Mesothelial cell of epicardium (in vitro differentiated cells): ENCODE measurements at regions not wholly inside any gene's neighbourhood (a gene's known extent, or its start where the extent isn't known, plus 50 kb on each side); places are given as distances from the start of the nearest gene placed in this dataset.
"Not testable (repeated sequence)": the region's sequence is repeated elsewhere in the genome, so short reads cannot be mapped to it uniquely, and the experiment has no call there.

Experiments
- DNase-seq, 2 experiments: peaks; one replicate each; pipeline ENCODE4 v3.0.0; 2021; ENCODE audit warnings: low spot score in 2 of 2; ENCODE audit not compliant: unreplicated experiment in 2 of 2
- H3K27ac Mint-ChIP-seq: 2 replicates; pipeline ENCODE4 v1.8.0; 2021; ENCODE audit warnings: mixed read lengths
- H3K27me3 Mint-ChIP-seq: 2 replicates; pipeline ENCODE4 v1.8.0; 2021; ENCODE audit warnings: low read depth, mixed read lengths
- H3K36me3 Mint-ChIP-seq: 2 replicates; pipeline ENCODE4 v1.8.0; 2021; ENCODE audit warnings: mixed read lengths
- H3K4me1 Mint-ChIP-seq: 2 replicates; pipeline ENCODE4 v1.8.0; 2021; ENCODE audit warnings: mixed read lengths
- H3K4me3 Mint-ChIP-seq: 2 replicates; pipeline ENCODE4 v1.8.0; 2021; ENCODE audit warnings: mild to moderate bottlenecking, moderate library complexity, mixed read lengths
- H3K9me3 Mint-ChIP-seq: 2 replicates; pipeline ENCODE4 v1.8.0; 2021; ENCODE audit warnings: mixed read lengths
- TF ChIP-seq, protein P1 (sequence below): fragments of 200-600 bp; sonication (generic); IDR thresholded peaks from one replicate; pipeline ENCODE4 v1.5.0; 2021; ENCODE audit warnings: antibody characterized with exemption; ENCODE audit not compliant: unreplicated experiment

DNA sequence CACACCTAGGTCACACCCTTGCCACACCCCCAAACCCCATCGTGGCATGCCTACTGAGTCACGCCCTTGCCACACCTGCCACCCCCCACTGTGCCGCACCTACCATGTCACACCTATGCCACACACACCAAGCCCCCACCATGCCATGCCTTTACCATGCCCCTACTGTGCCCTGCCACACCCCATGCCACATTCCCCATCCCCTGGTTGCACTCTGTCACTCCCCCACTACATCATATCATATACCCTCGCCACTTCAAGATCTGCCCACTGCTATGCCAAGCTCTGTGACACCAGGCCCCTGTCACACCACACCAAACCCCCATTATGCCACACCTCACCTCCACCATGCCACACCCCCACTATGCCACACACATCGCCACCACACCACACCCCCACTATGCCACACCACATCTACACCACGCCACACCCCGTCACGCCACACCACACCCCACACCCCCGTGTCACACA is 101.2 kb downstream of the OLFM1 start:
- H3K27me3 Mint-ChIP-seq = peaks cover 64% of the 10 kb centered on the region
- no peak overlapping the region for H3K4me3 Mint-ChIP-seq
- peaks cover 6% of the 10 kb centered on the region for H3K4me1 Mint-ChIP-seq
- TF ChIP-seq, protein P1, sequence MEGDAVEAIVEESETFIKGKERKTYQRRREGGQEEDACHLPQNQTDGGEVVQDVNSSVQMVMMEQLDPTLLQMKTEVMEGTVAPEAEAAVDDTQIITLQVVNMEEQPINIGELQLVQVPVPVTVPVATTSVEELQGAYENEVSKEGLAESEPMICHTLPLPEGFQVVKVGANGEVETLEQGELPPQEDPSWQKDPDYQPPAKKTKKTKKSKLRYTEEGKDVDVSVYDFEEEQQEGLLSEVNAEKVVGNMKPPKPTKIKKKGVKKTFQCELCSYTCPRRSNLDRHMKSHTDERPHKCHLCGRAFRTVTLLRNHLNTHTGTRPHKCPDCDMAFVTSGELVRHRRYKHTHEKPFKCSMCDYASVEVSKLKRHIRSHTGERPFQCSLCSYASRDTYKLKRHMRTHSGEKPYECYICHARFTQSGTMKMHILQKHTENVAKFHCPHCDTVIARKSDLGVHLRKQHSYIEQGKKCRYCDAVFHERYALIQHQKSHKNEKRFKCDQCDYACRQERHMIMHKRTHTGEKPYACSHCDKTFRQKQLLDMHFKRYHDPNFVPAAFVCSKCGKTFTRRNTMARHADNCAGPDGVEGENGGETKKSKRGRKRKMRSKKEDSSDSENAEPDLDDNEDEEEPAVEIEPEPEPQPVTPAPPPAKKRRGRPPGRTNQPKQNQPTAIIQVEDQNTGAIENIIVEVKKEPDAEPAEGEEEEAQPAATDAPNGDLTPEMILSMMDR = no peak
- H3K9me3 Mint-ChIP-seq = no peaks in the 10 kb centered on the region
- no peak overlapping the region for H3K27ac Mint-ChIP-seq
- DNase-seq = no peak
- no peaks in the 10 kb centered on the region for H3K36me3 Mint-ChIP-seq

DNA sequence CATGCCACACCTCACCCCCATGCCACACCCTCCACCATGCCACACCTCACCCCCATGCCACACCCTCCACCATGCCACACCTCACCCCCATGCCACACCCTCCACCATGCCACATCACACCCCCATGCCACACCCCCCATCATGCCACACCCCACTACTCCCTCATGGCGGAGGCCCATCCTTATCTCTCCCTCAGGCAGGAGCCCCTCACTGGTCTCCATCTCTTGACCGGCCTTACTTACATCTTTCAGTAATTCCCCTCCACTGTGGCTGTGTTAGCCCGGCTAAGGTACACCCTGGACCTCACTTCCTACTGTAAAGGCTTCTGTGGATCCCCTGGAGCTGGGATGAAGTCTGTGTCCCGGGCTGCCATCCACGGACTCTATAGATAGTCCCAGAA is 102.0 kb downstream of the OLFM1 start:
- TF ChIP-seq, protein P1 = no peak
- H3K27me3 Mint-ChIP-seq = peaks cover 65% of the 10 kb centered on the region
- peaks cover 4% of the 10 kb centered on the region for H3K4me1 Mint-ChIP-seq
- no peak overlapping the region for H3K27ac Mint-ChIP-seq
- H3K9me3 Mint-ChIP-seq = no peaks in the 10 kb centered on the region
- DNase-seq = no peak
- H3K36me3 Mint-ChIP-seq = no peaks in the 10 kb centered on the region
- no peak overlapping the region for H3K4me3 Mint-ChIP-seq

DNA sequence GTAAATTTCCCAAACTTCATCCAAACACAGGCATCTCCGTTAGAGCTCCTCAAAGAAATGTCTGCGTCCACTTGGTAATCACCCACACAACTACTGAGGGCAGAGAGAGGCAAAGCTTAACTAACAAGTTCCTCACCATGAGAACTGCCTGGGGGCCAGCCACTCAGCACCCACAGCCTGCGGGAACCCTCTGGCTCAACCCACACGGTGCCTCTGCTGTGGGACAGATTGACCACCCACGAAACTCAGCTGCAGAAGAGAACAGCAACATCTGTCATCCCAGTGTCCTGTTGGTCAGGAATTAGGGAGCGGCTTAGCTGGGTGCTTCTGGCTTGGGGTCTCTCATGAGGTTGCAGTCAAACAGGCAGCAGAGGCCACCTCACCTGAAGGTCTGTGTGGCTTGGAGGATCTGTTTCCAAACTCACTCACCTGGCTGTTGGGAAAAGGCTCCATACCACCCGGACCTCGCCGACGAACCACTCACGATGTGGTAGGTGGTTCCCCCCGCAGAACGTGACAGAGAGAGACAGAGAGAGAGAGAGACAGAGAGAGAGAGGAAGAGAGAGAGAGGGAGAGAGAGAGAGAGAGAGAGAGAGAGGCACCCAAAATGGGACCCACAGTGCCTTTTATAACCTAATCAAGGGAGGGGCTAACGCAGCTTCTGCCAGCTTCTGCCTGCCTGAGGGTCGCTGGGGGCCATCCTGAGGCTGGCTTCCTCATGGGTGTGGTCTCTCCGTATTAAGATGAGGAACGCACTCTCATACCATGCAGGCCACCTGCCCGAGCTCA is 103.5 kb downstream of the OLFM1 start:
- peaks cover 68% of the 10 kb centered on the region for H3K27me3 Mint-ChIP-seq
- H3K36me3 Mint-ChIP-seq = no peaks in the 10 kb centered on the region
- DNase-seq = no peak
- no peaks in the 10 kb centered on the region for H3K4me1 Mint-ChIP-seq
- H3K4me3 Mint-ChIP-seq = no peak overlapping the region
- TF ChIP-seq, protein P1 = no peak
- no peaks in the 10 kb centered on the region for H3K9me3 Mint-ChIP-seq
- H3K27ac Mint-ChIP-seq = no peak overlapping the region

DNA sequence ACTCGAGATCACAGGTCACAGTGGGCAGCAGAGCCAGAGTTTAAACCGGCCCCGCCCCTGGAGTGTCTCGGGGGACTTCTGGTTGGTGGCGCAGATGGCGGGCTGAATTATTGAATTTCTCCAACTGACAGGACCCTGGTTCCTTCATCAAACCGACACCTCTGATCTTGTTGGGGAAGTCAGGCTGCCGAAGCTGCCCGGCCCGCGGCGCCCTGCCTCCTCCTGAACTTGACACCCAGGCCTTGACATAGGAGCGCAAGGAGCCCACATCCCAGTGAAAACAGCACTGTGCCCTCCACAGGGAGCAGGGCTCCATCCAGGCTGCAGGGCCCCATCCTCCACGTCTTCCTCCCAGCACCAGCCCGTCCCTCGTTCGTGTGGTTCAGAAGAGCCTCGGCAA is 105.2 kb downstream of the OLFM1 start:
- H3K9me3 Mint-ChIP-seq = no peaks in the 10 kb centered on the region
- TF ChIP-seq, protein P1 = no peak
- DNase-seq = no peak
- H3K27me3 Mint-ChIP-seq = peaks cover 64% of the 10 kb centered on the region
- no peaks in the 10 kb centered on the region for H3K36me3 Mint-ChIP-seq
- no peak overlapping the region for H3K27ac Mint-ChIP-seq
- H3K4me3 Mint-ChIP-seq = no peak overlapping the region
- H3K4me1 Mint-ChIP-seq = no peaks in the 10 kb centered on the region

DNA sequence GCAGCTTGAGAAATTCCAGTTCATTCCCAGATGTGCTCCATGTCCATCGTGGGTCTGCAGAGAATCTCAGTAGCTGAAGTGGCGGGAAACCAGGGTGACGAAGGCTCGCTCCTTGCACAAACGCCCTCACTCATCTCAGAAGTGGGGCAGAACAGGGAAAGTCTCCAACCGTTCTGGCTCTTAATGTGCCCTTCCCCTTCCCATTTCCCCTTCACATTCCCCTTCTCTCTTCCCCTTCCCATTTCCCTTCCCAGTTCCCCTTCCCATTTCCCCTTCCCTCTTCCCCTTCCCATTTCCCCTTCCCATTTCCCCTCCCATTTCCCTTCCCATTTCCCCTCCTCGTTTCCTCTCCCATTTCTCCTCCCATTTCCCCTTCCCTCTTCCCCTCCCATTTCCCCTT is 108.5 kb downstream of the OLFM1 start:
- H3K27me3 Mint-ChIP-seq = peaks cover 75% of the 10 kb centered on the region
- not testable (repeated sequence) for DNase-seq, H3K27ac Mint-ChIP-seq, H3K4me1 Mint-ChIP-seq, H3K9me3 Mint-ChIP-seq, H3K36me3 Mint-ChIP-seq, H3K4me3 Mint-ChIP-seq

DNA sequence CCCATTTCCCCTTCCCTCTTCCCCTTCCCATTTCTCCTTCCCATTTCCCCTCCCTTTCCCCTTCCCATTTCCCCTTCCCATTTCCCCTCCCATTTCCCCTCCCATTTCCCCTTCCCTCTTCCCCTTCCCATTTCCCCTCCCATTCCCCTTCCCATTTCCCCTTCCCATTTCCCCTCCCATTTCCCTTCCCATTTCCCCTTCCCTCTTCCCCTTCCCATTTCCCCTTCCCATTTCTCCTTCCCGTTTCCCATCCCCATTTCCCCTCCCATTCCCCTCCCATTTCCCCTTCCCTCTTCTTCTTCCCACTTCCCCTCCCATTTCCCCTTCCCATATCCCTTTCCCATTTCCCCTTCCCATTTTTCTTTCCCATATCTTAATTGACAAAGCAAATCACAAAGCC is 109.0 kb downstream of the OLFM1 start:
- Mint-ChIP-seq H3K27me3 (peaks cover 78% of the 10 kb centered on the region), H3K9me3 (peaks cover 9% of the 10 kb centered on the region)

More for the DNA sequence above, 109.0 kb downstream of the OLFM1 start:
- Mint-ChIP-seq H3K4me1 (peaks cover 1% of the 10 kb centered on the region), H3K36me3 (no peaks in the 10 kb centered on the region), H3K27ac (no peak overlapping the region), H3K4me3 (no peak overlapping the region)
- DNase-seq = no peak
- TF ChIP-seq, protein P1 = no peak
